ENCODE measurements at regions not wholly inside any gene's neighbourhood (a gene's known extent, or its start where the extent isn't known, plus 50 kb on each side); places are given as distances from the start of the nearest gene placed in this dataset.

- TF ChIP-seq CTCF (IDR thresholded peaks at IDR 0.05), result no peak
- no peak for TF ChIP-seq POLR2A (IDR thresholded peaks at IDR 0.05)
- intact Hi-C loops (cut with DNase I), result no loop called here
- Histone ChIP-seq H3K4me3 (no peak overlapping the region), H3K4me1 (no peaks in the 10 kb centered on the region), H3K27me3 (no peaks in the 10 kb centered on the region), H3K9me3 (no peaks in the 10 kb centered on the region), H3K36me3 (no peaks in the 10 kb centered on the region), H3K27ac (no peak overlapping the region)
- 66% methylated on average over 5 of the region's 5 CpGs for WGBS (ENCODE audit: insufficient coverage, low coverage, low lambda C conversion rate, missing lambda C conversion rate)
- no peak for DNase-seq
- ATAC-seq, result no peak
Measured at GRCh38 chr1:83060651-83061390, 938.1 kb downstream of the TTLL7 start.

GRCh38 chr1:83060221-83060620 is 938.7 kb downstream of the TTLL7 start:
- ATAC-seq (no peak), DNase-seq (no peak)
- Histone ChIP-seq H3K27ac (no peak overlapping the region), H3K4me3 (no peak overlapping the region), H3K9me3 (no peaks in the 10 kb centered on the region), H3K27me3 (no peaks in the 10 kb centered on the region), H3K36me3 (no peaks in the 10 kb centered on the region), H3K4me1 (no peaks in the 10 kb centered on the region)
- TF ChIP-seq POLR2A (IDR thresholded peaks at IDR 0.05), result no peak
- TF ChIP-seq CTCF (IDR thresholded peaks at IDR 0.05), result no peak
- 74% methylated on average over 4 of the region's 4 CpGs for WGBS (ENCODE audit: insufficient coverage, low coverage, low lambda C conversion rate, missing lambda C conversion rate)
- intact Hi-C loops (cut with DNase I), result no loop called here

- intact Hi-C loops (cut with DNase I), result no loop called here
- Histone ChIP-seq H3K27me3 (no peaks in the 10 kb centered on the region), H3K36me3 (no peaks in the 10 kb centered on the region), H3K4me3 (no peak overlapping the region), H3K27ac (no peak overlapping the region), H3K9me3 (no peaks in the 10 kb centered on the region), H3K4me1 (no peaks in the 10 kb centered on the region)
- no peak for DNase-seq
- ATAC-seq, result no peak
- TF ChIP-seq CTCF (IDR thresholded peaks at IDR 0.05) (no peak), POLR2A (IDR thresholded peaks at IDR 0.05) (no peak)
Measured at GRCh38 chr1:83058327-83058726, 940.6 kb downstream of the TTLL7 start.

GRCh38 chr1:83055391-83056170 is 943.4 kb downstream of the TTLL7 start:
- H3K36me3 ChIP-seq, result no peaks in the 10 kb centered on the region
- DNase-seq (no peak), ATAC-seq (no peak)
- H3K4me1 ChIP-seq, result no peaks in the 10 kb centered on the region
- TF ChIP-seq POLR2A (IDR thresholded peaks at IDR 0.05), result no peak
- no peak for TF ChIP-seq CTCF (IDR thresholded peaks at IDR 0.05)
- no peak overlapping the region for H3K27ac ChIP-seq
- no peaks in the 10 kb centered on the region for H3K27me3 ChIP-seq
- H3K4me3 ChIP-seq, result no peak overlapping the region
- no peaks in the 10 kb centered on the region for H3K9me3 ChIP-seq
- 52% methylated on average over 2 of the region's 2 CpGs for WGBS (ENCODE audit: insufficient coverage, low coverage, low lambda C conversion rate, missing lambda C conversion rate)
- intact Hi-C loops (cut with DNase I), result no loop called here

Measured in right lobe of liver (tissue), 6 donors.